H9 (cell line): ENCODE measurements at regions not wholly inside any gene's neighbourhood (a gene's known extent, or its start where the extent isn't known, plus 50 kb on each side); places are given as distances from the start of the nearest gene placed in this dataset.

Experiments
- DNase-seq: peaks from one replicate; pipeline ENCODE4 v3.0.0-alpha.2; 2017
- H2AFZ ChIP-seq: one replicate; pipeline ENCODE4 v1.6.1; 2013; ENCODE audit warnings: mild to moderate bottlenecking, low read length, control low read depth, moderate library complexity
- H2AK5ac ChIP-seq: 2 replicates; pipeline ENCODE4 v1.6.1; 2013; ENCODE audit warnings: low read length, control low read depth, mixed read lengths; ENCODE audit not compliant: insufficient read length
- H2BK120ac ChIP-seq: one replicate; pipeline ENCODE4 v1.6.1; 2013; ENCODE audit warnings: low read depth, mild to moderate bottlenecking, low read length, control low read depth, inconsistent platforms; ENCODE audit not compliant: poor library complexity, severe bottlenecking
- H2BK12ac ChIP-seq: 2 replicates; pipeline ENCODE4 v1.6.1; 2013; ENCODE audit warnings: low read length, control low read depth, mixed read lengths, low read depth; ENCODE audit not compliant: insufficient read length
- H2BK15ac ChIP-seq: 2 replicates; pipeline ENCODE4 v1.6.1; 2013; ENCODE audit warnings: low read depth, low read length, control low read depth
- H2BK20ac ChIP-seq: one replicate; pipeline ENCODE4 v1.6.1; 2013; ENCODE audit warnings: low read depth, mild to moderate bottlenecking, low read length, control low read depth, inconsistent platforms; ENCODE audit not compliant: poor library complexity, severe bottlenecking
- H2BK5ac ChIP-seq: 2 replicates; pipeline ENCODE4 v1.6.1; 2013; ENCODE audit warnings: low read length, control low read depth, mixed read lengths; ENCODE audit not compliant: insufficient read length
- H3K14ac ChIP-seq: 2 replicates; pipeline ENCODE4 v1.6.1; 2013; ENCODE audit warnings: low read length, control low read depth; ENCODE audit not compliant: insufficient read depth
- H3K18ac ChIP-seq: 2 replicates; pipeline ENCODE4 v1.6.1; 2013; ENCODE audit warnings: low read depth, mild to moderate bottlenecking, mixed read lengths, low read length, control low read depth; ENCODE audit not compliant: insufficient read length
- H3K23ac ChIP-seq: 2 replicates; pipeline ENCODE4 v1.6.1; 2013; ENCODE audit warnings: low read length, control low read depth, mixed read lengths, low read depth; ENCODE audit not compliant: insufficient read length
- H3K23me2 ChIP-seq: 2 replicates; pipeline ENCODE4 v1.6.1; 2013; ENCODE audit warnings: low read depth, mild to moderate bottlenecking, mixed read lengths, low read length, control low read depth; ENCODE audit not compliant: insufficient read length, poor library complexity, severe bottlenecking
- H3K27ac ChIP-seq: 2 replicates; pipeline ENCODE4 v1.5.1; 2013; ENCODE audit warnings: low read length, control low read depth, mixed read lengths, low read depth; ENCODE audit not compliant: insufficient read length
- H3K27me3 ChIP-seq: 2 replicates; pipeline ENCODE4 v1.6.1; 2013; ENCODE audit warnings: low read length, control low read depth, inconsistent platforms; ENCODE audit not compliant: insufficient read depth
- H3K4ac ChIP-seq: 2 replicates; pipeline ENCODE4 v1.6.1; 2013; ENCODE audit warnings: low read depth, mild to moderate bottlenecking, control low read depth, inconsistent platforms, low read length, moderate library complexity
- H3K4me1 ChIP-seq: 2 replicates; pipeline ENCODE4 v1.6.1; 2013; ENCODE audit warnings: low read length, control low read depth, inconsistent platforms; ENCODE audit not compliant: insufficient read depth
- H3K4me2 ChIP-seq: 2 replicates; pipeline ENCODE4 v1.6.1; 2013; ENCODE audit warnings: low read length, control low read depth, mixed read lengths; ENCODE audit not compliant: insufficient read length, insufficient read depth
- H3K56ac ChIP-seq: 2 replicates; pipeline ENCODE4 v1.6.1; 2013; ENCODE audit warnings: low read depth, mild to moderate bottlenecking, mixed read lengths, low read length, control low read depth; ENCODE audit not compliant: insufficient read length
- H3K79me1 ChIP-seq: 2 replicates; pipeline ENCODE4 v1.6.1; 2013; ENCODE audit warnings: low read depth, mild to moderate bottlenecking, moderate library complexity, low read length, control low read depth, inconsistent platforms; ENCODE audit not compliant: insufficient read depth, poor library complexity, severe bottlenecking
- H3K79me2 ChIP-seq: 2 replicates; pipeline ENCODE4 v1.6.1; 2013; ENCODE audit warnings: low read length, control low read depth, inconsistent platforms; ENCODE audit not compliant: insufficient read depth
- H3K9ac ChIP-seq: 2 replicates; pipeline ENCODE4 v1.6.1; 2013; ENCODE audit warnings: low read length, control low read depth, mixed read lengths; ENCODE audit not compliant: insufficient read length; ENCODE audit errors: extremely low read depth
- H3K9me3 ChIP-seq: one replicate; pipeline ENCODE4 v1.6.1; 2013; ENCODE audit warnings: low read depth, low read length, inconsistent platforms; ENCODE audit not compliant: control insufficient read depth
- H3T11ph ChIP-seq: one replicate; pipeline ENCODE4 v1.6.1; 2013; ENCODE audit warnings: mild to moderate bottlenecking, low read length, control low read depth, inconsistent platforms
- H4K20me1 ChIP-seq: one replicate; pipeline ENCODE4 v1.6.1; 2013; ENCODE audit not compliant: control insufficient read depth, insufficient read length, insufficient read depth
- H4K5ac ChIP-seq: 2 replicates; pipeline ENCODE4 v1.6.1; 2013; ENCODE audit warnings: low read depth, mild to moderate bottlenecking, mixed read lengths, low read length, control low read depth; ENCODE audit not compliant: insufficient read length
- H4K8ac ChIP-seq: replicated peaks from 2 replicates; pipeline ENCODE4 v1.6.1; 2013; ENCODE audit warnings: low read length, control low read depth, mixed read lengths, low read depth; ENCODE audit not compliant: insufficient read length
- H4K91ac ChIP-seq: 2 replicates; pipeline ENCODE4 v1.6.1; 2013; ENCODE audit warnings: low read depth, mild to moderate bottlenecking, moderate library complexity, mixed read lengths, low read length, control low read depth; ENCODE audit not compliant: insufficient read length
- H3K27ac Mint-ChIP-seq, 3 experiments: 2 replicates in 2 of 3; 3 replicates in 1 of 3; pipeline ENCODE4 v1.8.0; 2020 to 2021; ENCODE audit warnings: mixed read lengths in 3 of 3, mild to moderate bottlenecking in 1 of 3, moderate library complexity in 1 of 3
- H3K27me3 Mint-ChIP-seq: 2 replicates; pipeline ENCODE4 v1.8.0; 2021; ENCODE audit warnings: low read depth, mild to moderate bottlenecking, moderate library complexity, mixed read lengths
- H3K36me3 Mint-ChIP-seq, 3 experiments: 2 replicates in 2 of 3; 3 replicates in 1 of 3; pipeline ENCODE4 v1.8.0; 2020 to 2021; ENCODE audit warnings: low read depth in 3 of 3, mixed read lengths in 3 of 3; ENCODE audit not compliant: insufficient read depth in 1 of 3
- H3K4me1 Mint-ChIP-seq, 2 experiments: 2 replicates each; pipeline ENCODE4 v1.8.0; 2020; ENCODE audit warnings: mixed read lengths in 2 of 2
- H3K4me3 Mint-ChIP-seq, 2 experiments: 2 replicates in 1 of 2; 3 replicates in 1 of 2; pipeline ENCODE4 v1.8.0; 2020 to 2021; ENCODE audit warnings: mild to moderate bottlenecking in 2 of 2, mixed read lengths in 2 of 2, moderate library complexity in 1 of 2
- H3K9me3 Mint-ChIP-seq, 2 experiments: 2 replicates in 1 of 2; 3 replicates in 1 of 2; pipeline ENCODE4 v1.8.0; 2020; ENCODE audit warnings: mild to moderate bottlenecking in 2 of 2, mixed read lengths in 2 of 2, moderate library complexity in 1 of 2
- WGBS: extraction: QIAGEN DNeasy Blood & Tissue Kit; methylation state at CpG from one replicate; pipeline ENCODE4 v1.1.7; 2013; ENCODE audit warnings: missing lambda C conversion rate, low lambda C conversion rate, mixed read lengths; ENCODE audit not compliant: insufficient read length; ENCODE audit errors: extremely low coverage; 5-methylcytosine and 5-hydroxymethylcytosine counted together
- TF ChIP-seq, protein P1 (sequence below): fragments of 200-600 bp; sonication (generic); conservative IDR thresholded peaks from 3 replicates; pipeline ENCODE4 v1.8.0; 2021; ENCODE audit warnings: antibody characterized with exemption, mild to moderate bottlenecking

DNA sequence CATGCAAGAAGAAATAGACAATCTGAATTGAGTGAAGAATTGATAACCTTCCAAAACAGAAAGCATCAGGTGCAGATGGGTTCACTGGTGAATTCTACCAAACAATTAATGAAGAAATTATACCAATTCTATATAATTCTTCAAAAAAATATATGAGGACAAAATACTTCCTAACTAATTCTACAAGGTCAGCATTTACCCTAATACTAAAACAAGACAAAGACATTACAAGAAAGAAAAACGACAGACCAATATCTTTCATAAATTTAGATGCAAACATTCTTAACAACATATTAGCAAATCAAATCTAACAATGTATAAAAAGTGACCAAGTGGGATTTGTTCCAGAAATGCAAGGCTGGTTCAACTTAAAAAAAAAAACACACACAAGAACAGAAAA, 183.9 kb downstream of the BARX1 start:
- H3K27ac Mint-ChIP-seq = no peak overlapping the region

More for the DNA sequence above, 183.9 kb downstream of the BARX1 start:
- Histone ChIP-seq H2BK15ac (no peak overlapping the region), H3K27me3 (no peaks in the 10 kb centered on the region), H2AK5ac (no peak overlapping the region), H4K20me1 (no peaks in the 10 kb centered on the region), H3K14ac (no peak overlapping the region), H3K27ac (no peak overlapping the region), H3K4me2 (no peak overlapping the region), H3K9ac (no peak overlapping the region), H4K8ac (no peak overlapping the region), H2BK120ac (no peak overlapping the region), H2BK12ac (no peak overlapping the region), H4K91ac (no peak overlapping the region), H2BK20ac (no peak overlapping the region), H4K5ac (no peak overlapping the region), H3K79me2 (no peaks in the 10 kb centered on the region), H3K18ac (no peak overlapping the region), H2BK5ac (no peak overlapping the region), H3K23ac (no peak overlapping the region), H3K79me1 (no peaks in the 10 kb centered on the region), H3K4ac (no peak overlapping the region), H3K9me3 (no peaks in the 10 kb centered on the region), H3T11ph (no peak overlapping the region), H3K4me1 (no peaks in the 10 kb centered on the region), H2AFZ (no peak overlapping the region), H3K56ac (no peak overlapping the region), H3K23me2 (no peaks in the 10 kb centered on the region)
- peaks cover 10 to 13% of the 10 kb centered on the region in 2 experiments; a peak in 4 of 5 replicates for H3K9me3 Mint-ChIP-seq
- WGBS = no CpG with 5 or more reads among the region's 1 CpG
- no peak overlapping the region for H3K4me3 Mint-ChIP-seq
- no peaks in the 10 kb centered on the region for H3K27me3 Mint-ChIP-seq
- no peaks in the 10 kb centered on the region for H3K4me1 Mint-ChIP-seq
- TF ChIP-seq, protein P1, sequence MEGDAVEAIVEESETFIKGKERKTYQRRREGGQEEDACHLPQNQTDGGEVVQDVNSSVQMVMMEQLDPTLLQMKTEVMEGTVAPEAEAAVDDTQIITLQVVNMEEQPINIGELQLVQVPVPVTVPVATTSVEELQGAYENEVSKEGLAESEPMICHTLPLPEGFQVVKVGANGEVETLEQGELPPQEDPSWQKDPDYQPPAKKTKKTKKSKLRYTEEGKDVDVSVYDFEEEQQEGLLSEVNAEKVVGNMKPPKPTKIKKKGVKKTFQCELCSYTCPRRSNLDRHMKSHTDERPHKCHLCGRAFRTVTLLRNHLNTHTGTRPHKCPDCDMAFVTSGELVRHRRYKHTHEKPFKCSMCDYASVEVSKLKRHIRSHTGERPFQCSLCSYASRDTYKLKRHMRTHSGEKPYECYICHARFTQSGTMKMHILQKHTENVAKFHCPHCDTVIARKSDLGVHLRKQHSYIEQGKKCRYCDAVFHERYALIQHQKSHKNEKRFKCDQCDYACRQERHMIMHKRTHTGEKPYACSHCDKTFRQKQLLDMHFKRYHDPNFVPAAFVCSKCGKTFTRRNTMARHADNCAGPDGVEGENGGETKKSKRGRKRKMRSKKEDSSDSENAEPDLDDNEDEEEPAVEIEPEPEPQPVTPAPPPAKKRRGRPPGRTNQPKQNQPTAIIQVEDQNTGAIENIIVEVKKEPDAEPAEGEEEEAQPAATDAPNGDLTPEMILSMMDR = no peak
- H3K36me3 Mint-ChIP-seq = peaks cover 0 to under 1% (median 0%) of the 10 kb centered on the region in 3 experiments; a peak in 1 of 7 replicates
- no peak for DNase-seq
